Globus pallidus (tissue), 1 donor: ENCODE measurements at regions not wholly inside any gene's neighbourhood (a gene's known extent, or its start where the extent isn't known, plus 50 kb on each side); places are given as distances from the start of the nearest gene placed in this dataset.
"Not testable (repeated sequence)": the region's sequence is repeated elsewhere in the genome, so short reads cannot be mapped to it uniquely, and the experiment has no call there.

ENCODE experiments used
- DNase-seq: peaks from one replicate; pipeline ENCODE4 v3.0.0-alpha.2; 2015; ENCODE audit warnings: low spot score

- DNase-seq = no peak
These were observed 439.4 kb downstream of the KCNJ18 start for GRCh38 chr17:22131740-22132139.

- DNase-seq = no peak
These were observed 446.6 kb downstream of the KCNJ18 start for GRCh38 chr17:22138861-22139469.

GRCh38 chr17:22142091-22142490, 449.8 kb downstream of the KCNJ18 start:
- DNase-seq = no peak

- DNase-seq = no peak
These were observed 453.4 kb downstream of the KCNJ18 start for GRCh38 chr17:22145605-22146178.

GRCh38 chr17:22158364-22158763, 466.0 kb downstream of the KCNJ18 start:
- DNase-seq = no peak

- no peak for DNase-seq
These were observed 469.1 kb downstream of the KCNJ18 start for GRCh38 chr17:22161376-22161775.

GRCh38 chr17:22171631-22172030, 479.3 kb downstream of the KCNJ18 start:
- no peak for DNase-seq

- no peak for DNase-seq
These were observed 500.8 kb downstream of the KCNJ18 start for GRCh38 chr17:22193113-22193512.

- DNase-seq = not testable (repeated sequence)
These were observed 507.9 kb downstream of the KCNJ18 start for GRCh38 chr17:22200187-22200586.

- DNase-seq = no peak
These were observed 510.4 kb downstream of the KCNJ18 start for GRCh38 chr17:22202702-22203101.

GRCh38 chr17:22203208-22203715, 510.9 kb downstream of the KCNJ18 start:
- no peak for DNase-seq

GRCh38 chr17:22204076-22204475, 511.8 kb downstream of the KCNJ18 start:
- not testable (repeated sequence) for DNase-seq

GRCh38 chr17:22210212-22210611, 517.9 kb downstream of the KCNJ18 start:
- not testable (repeated sequence) for DNase-seq

GRCh38 chr17:22213169-22213568, 520.8 kb downstream of the KCNJ18 start:
- not testable (repeated sequence) for DNase-seq

GRCh38 chr17:22217135-22217534, 524.8 kb downstream of the KCNJ18 start:
- DNase-seq = no peak

GRCh38 chr17:22221344-22221743, 529.0 kb downstream of the KCNJ18 start:
- DNase-seq = no peak

GRCh38 chr17:22226477-22226876, 534.2 kb downstream of the KCNJ18 start:
- not testable (repeated sequence) for DNase-seq

- not testable (repeated sequence) for DNase-seq
These were observed 534.6 kb downstream of the KCNJ18 start for GRCh38 chr17:22226932-22227331.

GRCh38 chr17:22227699-22228553, 535.6 kb downstream of the KCNJ18 start:
- DNase-seq = not testable (repeated sequence)

GRCh38 chr17:22229821-22230220, 537.5 kb downstream of the KCNJ18 start:
- DNase-seq = not testable (repeated sequence)

- no peak for DNase-seq
These were observed 541.1 kb downstream of the KCNJ18 start for GRCh38 chr17:22233382-22233781.

GRCh38 chr17:22242472-22242871, 550.1 kb downstream of the KCNJ18 start:
- DNase-seq = no peak

- DNase-seq = no peak
These were observed 559.2 kb downstream of the KCNJ18 start for GRCh38 chr17:22251498-22251897.
